IMR-90 (cell line): ENCODE measurements at regions not wholly inside any gene's neighbourhood (a gene's known extent, or its start where the extent isn't known, plus 50 kb on each side); places are given as distances from the start of the nearest gene placed in this dataset.
"Not testable (repeated sequence)": the region's sequence is repeated elsewhere in the genome, so short reads cannot be mapped to it uniquely, and the experiment has no call there.

ENCODE experiments used
- ATAC-seq: fragments of 200-7000 bp; cut with Tn5 transposase; 2 replicates; pipeline ENCODE4 v1.9.1; 2020; ENCODE audit warnings: low read depth, mild to moderate bottlenecking, moderate library complexity
- BruUV-seq: library from RNA; stranded (reverse); fragments of 400-500 nt; replicated peaks from 2 replicates; lab custom pipeline; 2021; lab: Mats Ljungman, UMichigan
- CTCF ChIA-PET: fragments of 300-600 bp; formaldehyde crosslinking; extraction: SDS; loops from one replicate; lab custom pipeline; 2021; ENCODE audit warnings: antibody characterized with exemption; lab: Yijun Ruan, JAX
- POLR2A ChIA-PET: fragments of 300-600 bp; sonication (Branson Sonifier 250); formaldehyde crosslinking; loops from one replicate; lab custom pipeline; 2022; ENCODE audit warnings: antibody characterized with exemption; ENCODE audit not compliant: unreplicated experiment; lab: Charles Lee
- DNase-seq: peaks from one replicate; pipeline ENCODE4 v3.0.0; 2013
- H2AFZ ChIP-seq: replicated peaks from 2 replicates; pipeline ENCODE3; 2013; ENCODE audit warnings: low read length, mild to moderate bottlenecking; ENCODE audit not compliant: poor library complexity
- H2AK5ac ChIP-seq: 2 replicates; pipeline ENCODE4 v1.6.1; 2013; ENCODE audit warnings: low read depth, low read length, inconsistent platforms
- H2AK9ac ChIP-seq: replicated peaks from 2 replicates; pipeline ENCODE3; 2013; ENCODE audit warnings: mild to moderate bottlenecking, low read depth, low read length, moderate library complexity; ENCODE audit not compliant: poor library complexity
- H2BK120ac ChIP-seq: 2 replicates; pipeline ENCODE4 v1.6.1; 2013; ENCODE audit warnings: low read depth, low read length, inconsistent platforms
- H2BK15ac ChIP-seq: 3 replicates; pipeline ENCODE4 v1.6.1; 2013; ENCODE audit warnings: low read depth, low read length, inconsistent platforms
- H2BK20ac ChIP-seq: 2 replicates; pipeline ENCODE4 v1.6.1; 2013; ENCODE audit warnings: low read depth, mild to moderate bottlenecking, inconsistent platforms, low read length, moderate library complexity
- H2BK5ac ChIP-seq: 2 replicates; pipeline ENCODE4 v1.6.1; 2013; ENCODE audit warnings: mild to moderate bottlenecking, low read depth, low read length, inconsistent platforms; ENCODE audit not compliant: poor library complexity, severe bottlenecking
- H3K14ac ChIP-seq: replicated peaks from 2 replicates; pipeline ENCODE4 v1.6.1; 2013; ENCODE audit warnings: low read depth, low read length, inconsistent platforms
- H3K18ac ChIP-seq: 2 replicates; pipeline ENCODE4 v1.6.1; 2013; ENCODE audit warnings: low read depth, low read length, control low read depth
- H3K23ac ChIP-seq: 2 replicates; pipeline ENCODE4 v1.6.1; 2013; ENCODE audit warnings: low read depth, low read length, inconsistent platforms
- H3K27ac ChIP-seq: 2 replicates; pipeline ENCODE4 v1.5.1; 2013; ENCODE audit warnings: mild to moderate bottlenecking, control low read depth, low read length; ENCODE audit not compliant: insufficient read depth
- H3K27me3 ChIP-seq: 2 replicates; pipeline ENCODE4 v1.6.1; 2013; ENCODE audit warnings: low read length; ENCODE audit not compliant: control insufficient read depth, insufficient read depth
- H3K36me3 ChIP-seq: 2 replicates; pipeline ENCODE4 v1.6.1; 2013; ENCODE audit warnings: low read length, mixed read lengths; ENCODE audit not compliant: control insufficient read depth, insufficient read depth
- H3K4ac ChIP-seq: 2 replicates; pipeline ENCODE4 v1.6.1; 2013; ENCODE audit warnings: low read depth, low read length, inconsistent platforms
- H3K4me1 ChIP-seq: 2 replicates; pipeline ENCODE4 v1.6.1; 2013; ENCODE audit warnings: low read length, mixed read lengths; ENCODE audit not compliant: control insufficient read depth, insufficient read depth
- H3K4me2 ChIP-seq: 2 replicates; pipeline ENCODE4 v1.6.1; 2013; ENCODE audit warnings: low read depth, mild to moderate bottlenecking, control low read depth, low read length, moderate library complexity
- H3K4me3 ChIP-seq: 2 replicates; pipeline ENCODE4 v1.5.1; 2013; ENCODE audit warnings: low read depth, mild to moderate bottlenecking, control low read depth, low read length, moderate library complexity; ENCODE audit not compliant: insufficient read depth
- H3K56ac ChIP-seq: 2 replicates; pipeline ENCODE4 v1.6.1; 2013; ENCODE audit warnings: low read length, inconsistent platforms; ENCODE audit not compliant: insufficient read depth; ENCODE audit errors: extremely low read depth
- H3K79me1 ChIP-seq, 2 experiments: 2 replicates each; pipeline ENCODE4 v1.6.1; 2013; ENCODE audit warnings: low read length in 2 of 2, inconsistent platforms in 1 of 2, low read depth in 1 of 2
- H3K9ac ChIP-seq: 2 replicates; pipeline ENCODE4 v1.6.1; 2013; ENCODE audit warnings: low read depth, low read length, control low read depth
- H3K9me1 ChIP-seq: 2 replicates; pipeline ENCODE4 v1.6.1; 2013; ENCODE audit warnings: low read length, inconsistent platforms; ENCODE audit not compliant: insufficient read depth
- H3K9me3 ChIP-seq: 2 replicates; pipeline ENCODE4 v1.6.1; 2013; ENCODE audit warnings: low read length; ENCODE audit not compliant: control insufficient read depth, insufficient read depth
- H4K20me1 ChIP-seq: 2 replicates; pipeline ENCODE4 v1.6.1; 2013; ENCODE audit warnings: low read length, inconsistent platforms; ENCODE audit not compliant: insufficient read depth
- H4K5ac ChIP-seq: 2 replicates; pipeline ENCODE4 v1.6.1; 2013; ENCODE audit warnings: mild to moderate bottlenecking, low read depth, low read length, control low read depth
- H4K8ac ChIP-seq, 2 experiments: 2 replicates each; pipeline ENCODE4 v1.6.1; 2013; ENCODE audit warnings: low read depth in 2 of 2, low read length in 2 of 2, control low read depth in 1 of 2, inconsistent platforms in 1 of 2
- H4K91ac ChIP-seq: 2 replicates; pipeline ENCODE4 v1.6.1; 2013; ENCODE audit warnings: low read depth, low read length, inconsistent platforms; ENCODE audit not compliant: insufficient read depth
- BHLHE40 ChIP-seq: fragments of 150-350 bp; IDR thresholded peaks from 2 replicates; pipeline ENCODE4 v1.6.1; 2016; ENCODE audit warnings: mild to moderate bottlenecking, low read depth, low read length
- CHD1 ChIP-seq: IDR thresholded peaks from 2 replicates; pipeline ENCODE4 v1.6.1; 2012; ENCODE audit warnings: low read depth, low read length, improper control_type of control experiment
- ELK1 ChIP-seq: fragments of 150-350 bp; IDR thresholded peaks from 2 replicates; pipeline ENCODE4 v1.6.1; 2016; ENCODE audit warnings: low read depth, mild to moderate bottlenecking, low read length, moderate library complexity, borderline replicate concordance
- MAFK ChIP-seq: IDR thresholded peaks from 2 replicates; pipeline ENCODE4 v1.6.1; 2012; ENCODE audit warnings: low read depth, low read length, improper control_type of control experiment
- RAD21 ChIP-seq: IDR thresholded peaks from 2 replicates; pipeline ENCODE4 v1.6.1; 2012; ENCODE audit warnings: low read length, improper control_type of control experiment
- RCOR1 ChIP-seq: IDR thresholded peaks from 2 replicates; pipeline ENCODE4 v1.6.1; 2012; ENCODE audit warnings: mild to moderate bottlenecking, low read length, improper control_type of control experiment; ENCODE audit not compliant: insufficient replicate concordance
- RFX5 ChIP-seq: IDR thresholded peaks from 2 replicates; pipeline ENCODE4 v1.8.0; 2012; ENCODE audit warnings: low read depth, mild to moderate bottlenecking, low read length, moderate library complexity
- SMC3 ChIP-seq: fragments of 150-350 bp; IDR thresholded peaks from 2 replicates; pipeline ENCODE4 v1.6.1; 2016; ENCODE audit warnings: low read depth, mild to moderate bottlenecking, antibody characterized with exemption, low read length, moderate library complexity
- USF2 ChIP-seq: fragments of 150-350 bp; IDR thresholded peaks from 2 replicates; pipeline ENCODE4 v1.6.1; 2017; ENCODE audit warnings: mild to moderate bottlenecking, antibody characterized with exemption, low read length, low read depth
- WGBS, 2 experiments: methylation state at CpG; one replicate each; pipeline versions ENCODE4 v1.1.5 to v1.1.7; 2013; ENCODE audit warnings: missing lambda C conversion rate in 2 of 2; ENCODE audit not compliant: insufficient read length in 1 of 2; ENCODE audit errors: extremely low coverage in 2 of 2; 5-methylcytosine and 5-hydroxymethylcytosine counted together
- dilution Hi-C: fragments of 300-500 bp; cut with HindIII; formaldehyde crosslinking; loops from one replicate; pipeline ENCODE4 v1.14.3; 2018; ENCODE audit warnings: low sequenced_read_pairs; ENCODE audit not compliant: unreplicated experiment
- in situ Hi-C: fragments of 300-500 bp; cut with MboI; formaldehyde crosslinking; loops from 3 replicates; pipeline ENCODE4 v1.14.3; 2019; ENCODE audit warnings: low sequenced_read_pairs, inconsistent platforms, mixed read lengths
- intact Hi-C: fragments of 100-400 bp; cut with micrococcal nuclease; formaldehyde crosslinking; loops from 2 replicates; pipeline ENCODE4 v1.10.0; 2022

- Histone ChIP-seq H3K4me1 (no peaks in the 10 kb centered on the region), H3K56ac (no peak overlapping the region), H2BK20ac (no peak overlapping the region), H4K8ac (no peak overlapping the region), H3K4me3 (no peak overlapping the region), H3K23ac (no peak overlapping the region), H4K91ac (no peak overlapping the region), H3K14ac (no peak overlapping the region), H3K4me2 (no peak overlapping the region), H3K27me3 (no peaks in the 10 kb centered on the region), H2AFZ (no peak overlapping the region), H2BK5ac (no peak overlapping the region), H2BK120ac (no peak overlapping the region), H2AK9ac (no peak overlapping the region), H3K9ac (no peak overlapping the region), H3K4ac (no peak overlapping the region), H3K36me3 (no peaks in the 10 kb centered on the region), H2BK15ac (no peak overlapping the region), H3K18ac (no peak overlapping the region), H4K5ac (no peak overlapping the region), H3K27ac (no peak overlapping the region), H3K9me1 (no peaks in the 10 kb centered on the region), H4K20me1 (no peaks in the 10 kb centered on the region), H2AK5ac (no peak overlapping the region), H3K79me1 (no peaks in the 10 kb centered on the region), H3K9me3 (no peaks in the 10 kb centered on the region)
- in situ Hi-C loops: no loop called here
- BruUV-seq: no TSS peak
- WGBS, 2 experiments: no CpG with 5 or more reads among the region's 1 CpG
- intact Hi-C loops: no loop called here
- ATAC-seq (no peak), DNase-seq (no peak)
- ChIA-PET POLR2A (no interaction called here), CTCF (interaction anchor here (0.6 kb wide), 1 partner anchor 39 kb away, joined by 3 read pairs; no protein-coding TSS in a partner anchor)
- TF ChIP-seq RFX5 (no peak), MAFK (no peak), RCOR1 (no peak), SMC3 (no peak), BHLHE40 (no peak), RAD21 (no peak), CHD1 (no peak), USF2 (no peak), ELK1 (no peak)
- dilution Hi-C loops: no loop called here
Measured at GRCh38 chr4:85187106-85187505, 220.6 kb upstream of the WDFY3 start.

GRCh38 chr4:85196015-85196414, 229.5 kb upstream of the WDFY3 start:
- H3K23ac ChIP-seq, H3K56ac ChIP-seq, H2BK120ac ChIP-seq, CTCF ChIA-PET, H3K9me3 ChIP-seq, H2AK5ac ChIP-seq, ATAC-seq, H3K18ac ChIP-seq, POLR2A ChIA-PET, H4K20me1 ChIP-seq, H3K9me1 ChIP-seq, DNase-seq, H3K4ac ChIP-seq, H3K4me1 ChIP-seq, H2BK15ac ChIP-seq, H4K91ac ChIP-seq, H3K27ac ChIP-seq, H3K9ac ChIP-seq, H4K8ac ChIP-seq, intact Hi-C loops, H2BK5ac ChIP-seq, H3K79me1 ChIP-seq, BruUV-seq, H3K14ac ChIP-seq, H3K4me3 ChIP-seq, dilution Hi-C loops, in situ Hi-C loops, H3K36me3 ChIP-seq, H2BK20ac ChIP-seq, H3K4me2 ChIP-seq, H2AFZ ChIP-seq, H4K5ac ChIP-seq, H2AK9ac ChIP-seq, H3K27me3 ChIP-seq: not testable (repeated sequence)
- WGBS, 2 experiments: no CpG with 5 or more reads among the region's 7 CpGs
